Stimulated activated CD4-positive, alpha-beta T cell treated with anti-CD3 and anti-CD28 coated beads, TNF-alpha, amount 100 ng/mL, for 24 hours (primary cell): ENCODE measurements at regions not wholly inside any gene's neighbourhood (a gene's known extent, or its start where the extent isn't known, plus 50 kb on each side); places are given as distances from the start of the nearest gene placed in this dataset.

Experiments used
- DNase-seq, 3 experiments: peaks; one replicate each; pipeline ENCODE4 v3.0.0-alpha.2; 2020; ENCODE audit warnings: low read depth in 3 of 3

- no peak for DNase-seq
Measured at GRCh38 chr5:164027738-164028137, 522.3 kb downstream of the MAT2B start.

DNA sequence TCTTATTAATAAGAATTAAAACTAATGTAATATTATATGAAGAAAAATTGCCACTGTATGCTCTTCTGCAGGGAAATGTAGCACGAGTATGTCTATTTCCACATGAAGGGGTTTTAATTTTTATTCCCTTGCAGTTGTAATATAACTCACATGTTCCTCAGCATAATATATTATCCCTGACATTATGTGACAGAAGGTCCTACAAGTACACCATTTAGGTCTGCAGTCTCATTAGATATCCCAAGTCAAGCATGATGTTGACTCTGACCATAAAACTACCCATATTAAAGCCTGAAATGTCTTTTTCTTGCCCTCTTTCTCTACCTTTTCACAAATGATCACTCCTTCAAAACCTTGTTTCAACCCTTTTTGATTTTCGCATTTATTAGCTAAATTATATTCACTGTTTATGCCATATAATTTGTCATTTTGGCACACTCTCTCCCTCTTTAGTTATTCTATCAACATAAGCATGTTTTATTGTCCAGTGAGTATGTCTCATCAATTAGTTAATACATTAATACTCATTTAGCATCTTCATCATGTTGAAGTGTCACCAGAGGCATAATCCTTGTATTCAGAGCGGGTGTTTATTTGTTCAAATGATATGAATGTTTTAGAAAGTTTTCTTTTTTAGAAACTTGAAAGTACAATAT, 532.8 kb downstream of the MAT2B start:
- DNase-seq: no peak

DNA sequence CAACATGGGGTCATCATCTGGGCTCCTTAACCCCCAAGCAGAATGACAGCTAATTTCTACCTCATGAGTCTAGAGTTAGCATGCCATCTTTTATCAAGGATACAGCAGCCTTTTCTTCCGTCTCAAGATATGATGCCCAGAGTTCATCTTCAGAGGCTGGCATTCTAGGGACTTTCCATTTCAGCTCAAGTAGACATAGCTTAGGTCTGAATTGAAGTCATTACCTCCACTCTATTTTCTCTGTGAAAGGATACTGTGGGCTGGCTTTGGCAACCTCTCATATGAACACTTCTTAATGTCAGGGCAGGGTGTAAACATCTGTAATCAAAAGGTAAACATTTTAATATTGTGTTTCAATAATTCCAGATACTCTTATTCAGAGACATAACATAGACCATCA, 535.7 kb downstream of the MAT2B start:
- no peak for DNase-seq

GRCh38 chr5:164048359-164048926, 543.0 kb downstream of the MAT2B start:
- no peak for DNase-seq

DNA sequence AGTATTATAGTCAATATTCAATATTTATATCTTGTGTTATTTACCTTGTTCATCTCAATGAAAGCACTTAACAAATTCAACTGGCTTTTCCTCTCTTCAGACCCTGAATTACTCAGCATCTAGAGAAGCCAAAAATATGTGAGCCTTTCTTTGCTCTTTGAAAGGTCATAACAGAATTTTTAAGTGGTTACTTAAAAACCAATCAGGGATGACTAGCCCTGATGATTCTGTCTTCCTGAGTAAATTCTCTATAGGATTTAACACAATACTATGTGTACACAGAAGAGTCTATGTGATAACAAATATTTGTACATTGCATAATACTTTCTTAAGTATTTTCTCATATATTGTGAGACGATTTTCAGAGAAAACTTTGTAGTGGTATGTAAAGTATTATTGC, 546.3 kb downstream of the MAT2B start:
- DNase-seq: no peak

GRCh38 chr5:164052536-164053093, 547.2 kb downstream of the MAT2B start:
- DNase-seq: no peak

GRCh38 chr5:164053123-164053522, 547.7 kb downstream of the MAT2B start:
- DNase-seq: no peak

DNA sequence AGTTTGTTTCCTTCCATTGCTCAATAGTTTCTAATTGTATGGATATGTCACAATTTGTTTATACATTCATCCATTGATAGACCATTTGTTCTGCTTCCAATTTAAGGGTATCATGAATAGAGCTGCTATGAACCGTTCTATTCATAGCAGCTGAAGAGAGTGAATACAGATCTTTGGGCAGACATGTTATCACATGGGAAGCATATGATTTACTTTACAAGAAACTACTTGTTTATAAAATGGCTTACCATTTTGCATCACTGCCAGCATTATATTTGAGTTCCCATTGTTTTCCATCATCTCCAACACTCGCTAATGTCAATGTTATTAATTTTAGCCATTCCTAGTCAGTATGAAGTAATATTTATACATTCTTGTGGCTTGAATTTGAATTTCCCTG, 549.0 kb downstream of the MAT2B start:
- DNase-seq: no peak

DNA sequence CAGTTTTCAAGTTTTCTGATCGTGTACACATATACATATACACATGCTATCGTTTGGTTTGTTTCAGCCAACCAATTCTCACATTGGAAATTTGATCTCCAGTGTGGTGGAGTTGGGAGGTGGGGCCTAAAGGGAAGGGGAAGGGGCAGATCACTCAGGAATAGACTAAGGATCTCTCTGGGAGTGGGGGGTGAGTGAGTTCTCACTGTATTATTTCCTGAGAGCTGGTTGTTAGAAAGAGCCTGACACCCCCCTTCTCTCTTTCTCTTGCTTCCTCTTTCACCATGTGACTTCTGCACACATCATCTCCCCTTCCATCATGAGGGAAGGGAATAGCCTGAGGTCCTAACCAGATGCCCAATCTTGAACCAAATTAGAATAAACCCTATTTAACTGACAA, 551.7 kb downstream of the MAT2B start:
- DNase-seq: no peak

DNA sequence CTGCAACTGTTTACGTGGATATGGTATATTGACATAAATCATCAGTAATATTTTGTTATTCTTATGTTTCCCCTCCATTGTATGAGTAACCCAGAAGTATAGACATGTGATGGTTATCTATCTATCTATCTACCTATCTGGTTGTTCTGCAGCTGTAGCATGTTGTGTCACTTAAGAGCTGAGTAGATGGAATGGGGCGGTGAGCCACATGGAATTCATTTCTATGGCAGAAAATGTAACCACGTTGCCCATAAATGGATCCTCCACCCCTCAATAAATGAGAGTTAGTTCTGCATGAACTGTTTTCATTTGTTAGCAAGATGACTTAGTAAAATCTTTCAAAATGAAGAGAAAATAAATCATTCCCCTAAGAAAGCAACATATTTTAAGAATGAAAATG, 553.2 kb downstream of the MAT2B start:
- DNase-seq: no peak

- DNase-seq: no peak
Measured at GRCh38 chr5:164059471-164059870, 554.1 kb downstream of the MAT2B start.

- no peak for DNase-seq
Measured at GRCh38 chr5:164060786-164061355, 555.5 kb downstream of the MAT2B start.

DNA sequence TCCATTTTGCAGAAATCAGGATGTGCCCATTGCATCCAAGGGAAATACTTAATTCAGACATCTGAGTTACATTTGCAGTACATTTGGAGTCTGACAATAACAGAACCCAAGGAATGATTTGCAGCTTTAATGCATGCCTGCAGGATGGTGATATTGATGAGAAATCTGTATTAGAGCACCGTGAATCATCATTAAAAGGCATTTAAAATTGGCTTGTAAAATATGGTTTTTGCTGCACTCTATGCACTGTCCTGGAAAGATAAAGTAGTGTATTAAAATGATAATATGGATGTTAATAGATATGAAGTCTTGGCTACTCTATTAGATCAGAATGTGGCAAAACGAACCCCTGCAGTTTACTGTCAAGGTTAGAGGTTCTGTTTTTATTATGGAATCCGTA, 556.9 kb downstream of the MAT2B start:
- no peak for DNase-seq

- no peak for DNase-seq
Measured at GRCh38 chr5:164065266-164065665, 559.8 kb downstream of the MAT2B start.

- DNase-seq: no peak
Measured at GRCh38 chr5:164071671-164072070, 566.3 kb downstream of the MAT2B start.

- no peak for DNase-seq
Measured at GRCh38 chr5:164073081-164073480, 567.7 kb downstream of the MAT2B start.

DNA sequence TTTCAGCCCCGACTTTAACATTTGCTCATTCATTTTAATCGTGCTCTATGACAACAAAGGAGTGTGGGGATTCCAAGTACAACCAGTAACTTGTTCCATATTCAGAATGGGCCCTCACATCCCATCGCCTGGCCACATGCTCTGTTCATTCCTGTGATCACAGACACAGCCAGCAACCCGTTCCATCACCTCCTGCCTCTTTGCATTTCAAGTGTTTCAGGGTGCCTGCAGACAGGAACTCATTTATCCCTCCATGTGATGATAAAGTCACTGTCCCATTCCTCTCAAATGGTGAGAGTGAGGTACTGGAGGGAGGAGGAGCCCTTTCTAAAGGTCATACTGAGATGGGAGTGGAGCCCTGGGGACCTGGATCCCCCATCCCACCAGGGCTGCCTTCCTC, 571.1 kb downstream of the MAT2B start:
- no peak for DNase-seq

DNA sequence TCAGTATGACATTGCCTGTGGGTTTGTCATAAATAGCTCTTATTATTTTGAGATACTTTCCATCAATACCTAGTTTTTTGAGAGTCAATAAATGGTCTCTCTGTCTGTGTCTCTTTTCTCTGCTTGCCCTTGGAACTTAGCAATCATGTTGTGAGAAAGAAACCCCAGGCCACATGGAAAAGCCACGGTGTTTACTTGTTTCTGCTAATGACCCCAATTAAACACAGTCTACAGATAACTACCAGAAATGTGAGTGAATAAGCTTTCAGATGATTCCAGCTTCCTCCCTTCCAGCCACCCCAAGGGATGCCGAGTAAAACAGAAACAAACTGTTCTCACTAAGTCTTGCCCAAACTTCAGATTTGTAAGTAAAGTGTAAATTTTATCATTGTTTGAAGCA, 584.9 kb downstream of the MAT2B start:
- no peak for DNase-seq

DNA sequence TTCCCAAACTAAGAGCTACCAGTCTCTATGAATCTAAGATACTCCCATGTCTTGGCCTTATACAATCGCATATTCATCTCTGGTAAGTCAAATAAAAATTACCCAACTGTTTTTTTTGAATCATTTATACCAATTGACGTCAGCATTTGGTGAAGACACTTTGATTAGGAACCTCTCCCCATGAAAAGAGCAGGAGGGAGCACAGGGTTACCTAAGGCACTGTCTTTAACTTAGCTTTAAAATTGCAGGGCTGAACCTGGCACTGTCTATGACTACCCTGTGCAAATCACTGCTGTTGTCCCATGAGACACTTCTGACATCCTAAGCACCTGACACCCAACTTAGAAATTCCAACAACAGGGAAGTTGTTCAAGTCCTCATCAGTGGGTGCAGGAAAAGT, 586.4 kb downstream of the MAT2B start:
- DNase-seq: no peak

- no peak for DNase-seq
Measured at GRCh38 chr5:164094291-164094690, 588.9 kb downstream of the MAT2B start.

GRCh38 chr5:164097749-164098148, 592.3 kb downstream of the MAT2B start:
- no peak for DNase-seq

GRCh38 chr5:164098531-164098930, 593.1 kb downstream of the MAT2B start:
- no peak for DNase-seq

- no peak for DNase-seq
Measured at GRCh38 chr5:164098979-164099378, 593.6 kb downstream of the MAT2B start.
